ENCODE measurements at regions not wholly inside any gene's neighbourhood (a gene's known extent, or its start where the extent isn't known, plus 50 kb on each side); places are given as distances from the start of the nearest gene placed in this dataset.

GRCh38 chr17:73976676-73977521 lies 226.6 kb upstream of the RPL38 start:
- Histone ChIP-seq H3K4me2 (no peak overlapping the region), H2AFZ (replicated peaks) (no peak overlapping the region), H3K9me3 (ENCODE audit: low read depth) (no peaks in the 10 kb centered on the region), H3F3A (ENCODE audit: low read depth) (no peaks in the 10 kb centered on the region), H4K20me1 (ENCODE audit: low read depth) (no peaks in the 10 kb centered on the region), H3K36me3 (no peaks in the 10 kb centered on the region), H3K4me3 (no peak overlapping the region), H3K79me2 (ENCODE audit: low read depth) (no peaks in the 10 kb centered on the region), H3K27me3 (no peaks in the 10 kb centered on the region), H3K4me1 (peaks cover 12% of the 10 kb centered on the region), H3K27ac (no peak overlapping the region), H3K9ac (no peak overlapping the region)
- TF ChIP-seq CTCF (IDR thresholded peaks at IDR 0.05) = no peak
- TF ChIP-seq EZH2phosphoT487 (IDR thresholded peaks at IDR 0.05) = no peak
- TF ChIP-seq EZH2 (IDR thresholded peaks at IDR 0.05) = no peak
- Mint-ChIP-seq H3K4me1 (peaks cover 17% of the 10 kb centered on the region), H3K36me3 (no peaks in the 10 kb centered on the region), H3K4me3 (peak overlapping the region; percentile 59), H3K9me3 (no peaks in the 10 kb centered on the region), H3K27me3 (ENCODE audit: insufficient read depth, low read depth) (peaks cover 8% of the 10 kb centered on the region), H3K27ac (peak overlapping the region; percentile 92)
- no peak for DNase-seq (ENCODE audit: low spot score)

DNA sequence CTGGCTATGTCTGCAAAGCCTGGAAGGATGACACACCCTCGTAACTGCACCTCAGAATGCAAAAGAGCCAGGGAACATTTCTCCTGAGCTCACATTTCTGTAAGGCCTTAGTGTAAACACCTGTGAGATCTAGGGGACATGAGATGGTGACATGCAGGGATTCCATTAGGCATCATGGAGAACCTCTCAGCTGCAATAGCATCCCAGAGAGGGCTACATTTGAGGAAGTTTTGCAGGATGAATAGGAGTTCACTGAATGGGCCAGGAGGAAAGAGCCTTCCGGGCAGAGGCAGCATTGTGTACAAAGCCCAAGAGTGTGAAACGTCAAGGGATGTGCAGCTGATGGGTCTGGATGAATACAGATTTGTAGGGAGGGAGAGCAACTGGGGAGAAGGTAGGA lies 223.0 kb upstream of the RPL38 start:
- H3K9ac ChIP-seq = no peak overlapping the region
- TF ChIP-seq EZH2 (IDR thresholded peaks at IDR 0.05) (no peak), CTCF (IDR thresholded peaks at IDR 0.05) (no peak), EZH2phosphoT487 (IDR thresholded peaks at IDR 0.05) (no peak)
- H3F3A ChIP-seq (ENCODE audit: low read depth) = no peaks in the 10 kb centered on the region
- H3K4me2 ChIP-seq = no peak overlapping the region
- H4K20me1 ChIP-seq (ENCODE audit: low read depth) = no peaks in the 10 kb centered on the region
- no peaks in the 10 kb centered on the region for H3K79me2 ChIP-seq (ENCODE audit: low read depth)
- no peaks in the 10 kb centered on the region for H3K36me3 Mint-ChIP-seq
- no peaks in the 10 kb centered on the region for H3K9me3 ChIP-seq (ENCODE audit: low read depth)
- H3K27ac ChIP-seq = no peak overlapping the region
- H3K27me3 ChIP-seq = no peaks in the 10 kb centered on the region
- no peak for DNase-seq (ENCODE audit: low spot score)
- no peak overlapping the region for H3K4me3 ChIP-seq
- no peak overlapping the region for H3K27ac Mint-ChIP-seq
- peaks cover 3% of the 10 kb centered on the region for H3K4me1 ChIP-seq
- no peak overlapping the region for H2AFZ ChIP-seq (replicated peaks)
- peaks cover 5% of the 10 kb centered on the region for H3K27me3 Mint-ChIP-seq (ENCODE audit: insufficient read depth, low read depth)
- H3K9me3 Mint-ChIP-seq = no peaks in the 10 kb centered on the region
- H3K4me3 Mint-ChIP-seq = no peak overlapping the region
- H3K4me1 Mint-ChIP-seq = peaks cover 11% of the 10 kb centered on the region
- H3K36me3 ChIP-seq = no peaks in the 10 kb centered on the region

DNA sequence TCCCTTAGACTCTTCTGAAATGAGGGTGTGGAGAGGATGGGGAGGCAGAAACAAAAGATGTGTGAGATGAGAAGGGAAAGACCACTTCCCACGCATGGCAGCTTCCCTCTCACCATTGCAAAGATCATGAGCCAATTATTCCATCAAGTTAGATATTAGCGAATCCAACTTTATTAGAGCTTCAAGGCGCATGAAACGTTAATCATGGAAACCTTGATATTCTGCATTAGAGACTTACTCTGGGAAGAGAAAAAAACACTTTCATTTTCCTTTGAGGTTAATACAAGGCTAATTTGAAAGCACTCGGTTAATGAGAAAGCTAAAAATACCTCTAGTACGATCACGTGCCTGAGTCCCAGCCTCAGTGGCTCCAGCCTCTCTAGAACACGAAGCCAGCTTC lies 220.6 kb upstream of the RPL38 start:
- H3K27ac Mint-ChIP-seq = no peak overlapping the region
- H3K9me3 ChIP-seq (ENCODE audit: low read depth) = no peaks in the 10 kb centered on the region
- H3K4me2 ChIP-seq = no peak overlapping the region
- H3K9me3 Mint-ChIP-seq = no peaks in the 10 kb centered on the region
- no peak overlapping the region for H3K9ac ChIP-seq
- H2AFZ ChIP-seq (replicated peaks) = no peak overlapping the region
- DNase-seq (ENCODE audit: low spot score) = no peak
- H3K36me3 ChIP-seq = no peaks in the 10 kb centered on the region
- TF ChIP-seq CTCF (IDR thresholded peaks at IDR 0.05) (no peak), EZH2 (IDR thresholded peaks at IDR 0.05) (no peak), EZH2phosphoT487 (IDR thresholded peaks at IDR 0.05) (no peak)
- H3K4me3 ChIP-seq = no peak overlapping the region
- no peaks in the 10 kb centered on the region for H3K27me3 ChIP-seq
- H3K4me3 Mint-ChIP-seq = no peak overlapping the region
- H3K4me1 Mint-ChIP-seq = peaks cover 6% of the 10 kb centered on the region
- no peaks in the 10 kb centered on the region for H3K4me1 ChIP-seq
- no peaks in the 10 kb centered on the region for H3K36me3 Mint-ChIP-seq
- no peaks in the 10 kb centered on the region for H4K20me1 ChIP-seq (ENCODE audit: low read depth)
- no peak overlapping the region for H3K27ac ChIP-seq
- peaks cover 4% of the 10 kb centered on the region for H3K27me3 Mint-ChIP-seq (ENCODE audit: insufficient read depth, low read depth)
- no peaks in the 10 kb centered on the region for H3K79me2 ChIP-seq (ENCODE audit: low read depth)
- no peaks in the 10 kb centered on the region for H3F3A ChIP-seq (ENCODE audit: low read depth)

All from neural progenitor cell (in vitro differentiated cells).